ENCODE measurements at regions not wholly inside any gene's neighbourhood (a gene's known extent, or its start where the extent isn't known, plus 50 kb on each side); places are given as distances from the start of the nearest gene placed in this dataset.

GRCh38 chr10:9656386-9656785, 1361.3 kb upstream of the CELF2 start:
- DNase-seq (ENCODE audit: low read depth in 2 of 3, low spot score in 2 of 3): no peak

DNA sequence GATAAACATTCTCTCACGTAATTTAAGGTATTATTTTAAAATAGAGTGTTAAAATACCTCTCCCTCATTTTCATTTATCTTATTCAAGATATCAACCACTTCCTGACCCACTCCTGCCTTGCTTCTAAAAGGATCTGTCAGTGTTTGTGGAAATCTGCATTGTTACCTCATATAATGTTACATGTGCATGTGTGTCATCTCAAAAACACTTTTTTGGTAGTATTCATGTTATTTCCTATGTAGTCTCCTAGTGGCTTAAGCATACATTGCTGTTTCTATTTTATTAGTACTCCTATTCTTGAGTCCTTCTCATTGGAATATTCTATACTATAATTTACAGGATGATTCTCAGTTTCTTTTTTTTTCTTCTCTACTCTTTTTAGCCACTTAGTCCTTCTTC, 1360.7 kb upstream of the CELF2 start:
- DNase-seq (ENCODE audit: low read depth in 2 of 3, low spot score in 2 of 3): no peak

DNA sequence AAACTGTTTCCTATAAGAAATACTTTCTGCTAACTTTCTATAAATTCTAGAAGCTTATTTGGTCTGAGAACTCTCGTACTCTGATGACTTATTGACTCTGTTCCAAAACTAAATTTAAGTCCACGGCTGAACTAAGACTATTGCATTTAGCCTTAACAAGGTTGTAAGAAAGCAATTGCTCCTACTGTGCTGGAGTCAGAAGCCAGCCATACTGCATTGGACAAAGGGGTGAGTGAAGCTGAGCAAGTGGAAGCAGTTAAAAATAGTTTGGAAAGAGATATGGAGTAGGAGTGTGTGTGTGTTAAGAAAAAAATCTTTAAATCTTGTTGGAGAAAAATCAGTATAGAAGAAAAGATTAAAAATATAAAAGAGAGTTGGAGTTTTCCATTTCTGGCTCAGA, 1360.1 kb upstream of the CELF2 start:
- DNase-seq (ENCODE audit: low read depth in 2 of 3, low spot score in 2 of 3): no peak

- no peak for DNase-seq (ENCODE audit: low read depth in 2 of 3, low spot score in 2 of 3)
Measured at GRCh38 chr10:9668411-9668810, 1349.3 kb upstream of the CELF2 start.

DNA sequence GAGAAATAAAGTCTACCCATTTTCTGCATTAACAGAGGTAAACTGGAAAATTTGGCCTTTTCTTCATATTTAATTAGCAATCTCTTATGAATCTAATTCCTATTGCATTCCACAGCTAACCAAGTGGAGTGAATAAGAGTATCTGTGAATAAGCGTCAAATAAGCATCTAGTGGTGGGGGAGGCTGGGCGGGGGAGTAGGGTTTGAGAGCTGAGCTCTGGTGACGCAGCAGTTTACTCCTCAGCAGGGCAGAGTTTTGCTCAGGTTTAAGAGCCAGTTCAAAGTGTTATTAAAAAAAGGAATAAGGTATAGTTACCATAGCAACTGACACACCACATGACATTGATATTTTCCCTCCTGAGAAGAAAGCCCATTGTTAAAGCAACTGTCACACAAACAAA, 1346.8 kb upstream of the CELF2 start:
- no peak for DNase-seq (ENCODE audit: low read depth in 2 of 3, low spot score in 2 of 3)

DNA sequence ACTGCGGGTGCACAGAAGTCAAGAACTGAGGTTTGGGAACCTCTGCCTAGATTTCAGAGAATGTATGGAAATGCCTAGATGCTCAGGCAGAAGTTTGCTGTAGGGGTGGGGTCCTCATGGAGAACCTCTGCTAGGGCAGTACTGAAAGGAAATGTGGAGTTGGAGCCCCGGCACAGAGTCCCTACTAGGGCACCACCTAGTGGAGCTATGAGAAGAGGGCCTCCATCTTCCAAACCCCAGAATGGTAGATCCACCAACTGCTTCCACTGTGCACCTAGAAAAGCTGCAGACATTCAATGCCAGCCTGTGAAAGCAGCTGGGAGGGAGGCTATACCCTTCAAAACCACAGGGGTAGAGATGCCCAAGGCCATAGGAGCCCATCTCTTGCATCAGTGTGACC, 1336.0 kb upstream of the CELF2 start:
- no peak for DNase-seq (ENCODE audit: low read depth in 2 of 3, low spot score in 2 of 3)

DNA sequence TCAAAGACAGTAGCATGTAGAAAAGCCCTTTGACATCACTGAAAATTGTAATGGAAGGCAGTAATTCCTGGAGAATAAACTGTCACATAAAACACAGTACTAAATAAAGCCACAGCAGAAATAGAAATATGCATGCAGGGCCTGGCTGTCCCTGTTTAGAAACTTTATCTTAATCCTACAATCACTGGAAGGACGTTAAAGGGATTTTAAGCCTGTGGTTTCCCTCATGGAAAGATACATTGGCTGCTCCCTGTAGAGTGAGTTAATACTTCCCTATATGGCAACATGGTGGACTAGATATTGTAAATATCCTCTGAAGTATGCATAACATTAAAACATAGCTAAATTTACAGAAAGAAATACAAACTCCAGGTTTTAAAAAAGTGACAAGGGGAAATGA, 1334.9 kb upstream of the CELF2 start:
- DNase-seq (ENCODE audit: low read depth in 2 of 3, low spot score in 2 of 3): no peak

- DNase-seq (ENCODE audit: low read depth in 2 of 3, low spot score in 2 of 3): no peak
Measured at GRCh38 chr10:9684186-9684585, 1333.5 kb upstream of the CELF2 start.

- DNase-seq (ENCODE audit: low read depth in 2 of 3, low spot score in 2 of 3): no peak
Measured at GRCh38 chr10:9685596-9685995, 1332.1 kb upstream of the CELF2 start.

DNA sequence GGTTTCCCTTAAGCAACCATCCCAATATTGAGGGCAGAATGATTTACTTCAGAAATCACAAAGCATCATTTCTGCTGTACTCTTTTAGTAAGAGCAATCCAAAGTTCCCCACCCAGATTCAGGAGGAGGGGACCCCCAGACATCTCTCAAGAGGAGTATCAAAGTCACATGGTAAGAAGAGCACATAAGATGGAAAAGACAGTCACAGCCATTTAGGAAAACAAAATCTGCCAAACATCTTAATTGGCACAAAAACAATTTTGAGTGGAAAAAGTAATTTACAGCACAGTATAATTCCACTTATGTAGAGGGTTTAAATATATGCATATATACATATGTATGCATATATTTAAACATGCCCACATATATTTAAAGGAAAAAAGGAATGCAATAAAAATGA, 1329.0 kb upstream of the CELF2 start:
- DNase-seq (ENCODE audit: low read depth in 2 of 3, low spot score in 2 of 3): no peak

GRCh38 chr10:9707216-9707615, 1310.5 kb upstream of the CELF2 start:
- no peak for DNase-seq (ENCODE audit: low read depth in 2 of 3, low spot score in 2 of 3)

- DNase-seq (ENCODE audit: low read depth in 2 of 3, low spot score in 2 of 3): no peak
Measured at GRCh38 chr10:9709849-9710248, 1307.8 kb upstream of the CELF2 start.

DNA sequence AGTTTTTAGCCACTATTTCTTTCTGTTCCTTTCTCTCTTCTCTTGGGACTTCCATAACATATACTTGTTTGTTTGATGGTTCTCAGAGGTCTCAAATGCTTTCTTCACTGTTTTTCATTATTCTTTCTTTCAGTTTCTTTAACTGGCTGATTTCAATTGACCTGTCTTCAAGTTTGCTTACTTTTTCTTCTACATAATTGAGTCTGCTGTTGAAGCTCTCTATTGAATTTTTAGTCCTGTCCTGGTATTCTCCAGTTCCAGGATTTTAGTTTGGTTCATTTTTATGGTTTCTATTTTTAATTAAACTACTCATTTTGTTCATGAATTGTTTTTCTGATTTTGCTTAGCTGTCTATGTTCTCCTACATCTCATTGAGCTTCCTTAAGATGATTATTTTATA, 1305.3 kb upstream of the CELF2 start:
- no peak for DNase-seq (ENCODE audit: low read depth in 2 of 3, low spot score in 2 of 3)

GRCh38 chr10:9719246-9719645, 1298.4 kb upstream of the CELF2 start:
- DNase-seq (ENCODE audit: low read depth in 2 of 3, low spot score in 2 of 3): no peak

- DNase-seq (ENCODE audit: low read depth in 2 of 3, low spot score in 2 of 3): no peak
Measured at GRCh38 chr10:9733766-9734165, 1283.9 kb upstream of the CELF2 start.

DNA sequence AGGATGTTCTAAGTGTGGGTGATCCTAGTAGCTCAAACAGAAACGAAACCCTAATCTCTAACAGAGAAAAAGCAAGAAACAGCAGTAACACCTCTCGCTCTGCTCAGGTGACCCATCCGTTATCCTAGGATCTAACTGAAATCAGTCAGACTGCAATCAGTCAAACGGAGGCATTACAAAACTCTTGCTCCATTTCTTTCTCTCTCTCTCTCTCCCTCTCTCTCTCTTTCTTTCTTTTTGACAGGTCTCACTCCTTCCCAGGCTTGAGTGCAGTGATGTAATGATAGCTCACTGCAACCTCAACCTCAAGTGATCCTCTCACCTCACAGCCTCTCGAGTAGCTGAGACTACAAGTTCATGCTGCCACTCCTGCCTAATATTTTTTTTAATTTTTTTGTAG, 1283.5 kb upstream of the CELF2 start:
- DNase-seq (ENCODE audit: low read depth in 2 of 3, low spot score in 2 of 3): no peak

DNA sequence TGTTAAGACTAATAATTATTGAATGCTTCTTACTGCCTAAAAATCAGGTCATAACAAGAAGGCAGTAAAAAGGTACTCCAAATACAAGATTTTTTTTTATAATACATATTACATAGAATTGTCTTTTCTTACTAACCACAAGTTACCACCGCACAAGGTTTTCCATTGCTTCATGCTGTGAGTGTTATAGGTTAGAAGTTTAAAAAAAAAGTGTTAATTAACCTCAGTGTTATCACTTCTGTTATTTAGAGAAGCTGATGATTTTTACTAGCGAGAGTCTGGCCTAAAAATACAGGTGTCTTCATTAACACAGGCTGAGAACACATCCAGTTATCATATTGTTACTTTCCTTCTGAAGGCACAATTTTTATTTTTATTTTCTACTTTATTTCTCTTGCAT, 1281.9 kb upstream of the CELF2 start:
- no peak for DNase-seq (ENCODE audit: low read depth in 2 of 3, low spot score in 2 of 3)

DNA sequence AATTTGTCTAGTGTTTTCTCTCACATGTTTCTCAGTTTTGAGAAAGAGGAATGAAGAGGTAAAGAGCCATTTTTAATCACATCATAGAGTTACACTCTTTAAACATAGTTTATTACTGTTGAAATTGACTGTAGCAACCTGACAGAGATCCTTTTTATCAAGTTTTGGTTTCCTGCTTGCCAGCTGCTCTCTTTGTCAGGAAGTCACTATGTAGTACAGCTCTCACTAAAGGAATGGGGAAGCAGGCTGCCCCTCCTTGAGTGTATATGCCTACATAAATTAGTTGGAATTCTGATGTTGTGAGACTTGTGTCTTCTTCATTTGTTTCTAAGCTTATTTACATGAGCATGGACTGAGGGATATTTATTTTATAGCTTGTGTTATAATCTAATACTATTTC, 1274.0 kb upstream of the CELF2 start:
- DNase-seq (ENCODE audit: low read depth in 2 of 3, low spot score in 2 of 3): no peak

DNA sequence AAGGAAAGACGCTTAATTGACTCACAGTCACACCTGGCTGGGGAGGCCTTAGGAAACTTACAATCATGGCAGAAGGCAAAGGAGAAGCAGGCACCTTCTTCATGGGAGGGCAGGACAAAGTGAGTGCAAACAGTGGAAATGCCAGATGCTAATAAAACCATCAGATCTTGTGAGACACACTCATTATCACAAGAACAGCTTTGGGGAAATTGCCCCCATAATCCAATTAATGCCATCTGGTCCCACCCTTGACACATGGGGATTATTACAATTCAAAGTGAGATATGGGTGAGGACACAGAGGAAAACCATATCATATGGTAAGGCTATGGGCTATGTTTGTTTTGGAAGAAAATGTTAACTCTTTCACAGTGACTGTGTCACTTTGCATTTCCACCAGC, 1272.5 kb upstream of the CELF2 start:
- DNase-seq (ENCODE audit: low read depth in 2 of 3, low spot score in 2 of 3): no peak

- no peak for DNase-seq (ENCODE audit: low read depth in 2 of 3, low spot score in 2 of 3)
Measured at GRCh38 chr10:9757176-9757575, 1260.5 kb upstream of the CELF2 start.

DNA sequence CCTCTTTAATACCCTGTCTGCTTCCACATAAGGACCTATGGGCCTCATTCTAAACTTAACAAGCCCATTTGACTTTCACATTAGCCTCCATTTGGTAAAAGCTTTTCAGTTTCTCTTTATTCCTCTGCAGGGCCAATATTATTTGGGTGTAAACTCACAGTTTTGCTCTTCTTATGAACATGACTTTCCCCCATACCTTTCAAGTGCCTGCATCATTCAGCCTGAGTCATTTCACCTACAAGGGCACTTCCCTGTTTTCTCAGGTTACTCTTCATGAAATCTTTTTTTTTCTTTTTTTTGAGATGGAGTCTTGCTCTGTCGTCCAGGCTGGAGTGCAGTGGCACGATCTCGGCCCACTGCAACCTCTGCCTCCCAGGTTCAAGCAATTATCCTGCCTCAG, 1258.1 kb upstream of the CELF2 start:
- no peak for DNase-seq (ENCODE audit: low read depth in 2 of 3, low spot score in 2 of 3)

DNA sequence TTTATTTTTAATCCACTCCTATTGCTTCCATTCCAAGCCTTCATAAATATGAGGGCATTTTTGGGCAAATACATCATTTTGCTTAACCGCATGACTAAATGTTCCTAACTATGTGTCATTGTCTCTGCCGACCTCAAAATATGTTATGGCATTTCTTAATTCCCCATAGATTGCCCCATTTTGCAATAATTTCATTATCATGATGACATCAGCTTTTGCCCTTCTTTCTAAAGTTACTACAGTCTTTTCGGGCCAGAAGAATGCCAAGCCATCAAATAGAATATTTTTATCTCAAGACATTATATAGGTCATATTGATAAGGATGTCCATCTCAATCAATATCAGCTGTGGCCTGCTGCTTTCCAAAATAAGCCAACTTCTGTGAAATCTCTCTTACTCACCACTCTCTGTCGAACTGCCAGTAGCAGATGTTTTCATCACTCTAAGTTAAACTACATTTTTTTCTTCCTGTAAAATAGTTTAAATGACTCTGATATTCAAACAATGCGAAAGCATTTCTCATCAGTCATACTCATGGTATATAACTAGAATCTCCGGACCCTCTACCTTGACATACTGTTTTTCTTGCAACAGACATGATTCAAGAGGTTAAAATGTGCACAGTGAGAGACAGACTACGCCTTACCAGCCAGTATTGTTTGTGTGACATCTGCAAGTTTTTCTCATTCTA, 1254.6 kb upstream of the CELF2 start:
- DNase-seq (ENCODE audit: low read depth in 2 of 3, low spot score in 2 of 3): no peak

DNA sequence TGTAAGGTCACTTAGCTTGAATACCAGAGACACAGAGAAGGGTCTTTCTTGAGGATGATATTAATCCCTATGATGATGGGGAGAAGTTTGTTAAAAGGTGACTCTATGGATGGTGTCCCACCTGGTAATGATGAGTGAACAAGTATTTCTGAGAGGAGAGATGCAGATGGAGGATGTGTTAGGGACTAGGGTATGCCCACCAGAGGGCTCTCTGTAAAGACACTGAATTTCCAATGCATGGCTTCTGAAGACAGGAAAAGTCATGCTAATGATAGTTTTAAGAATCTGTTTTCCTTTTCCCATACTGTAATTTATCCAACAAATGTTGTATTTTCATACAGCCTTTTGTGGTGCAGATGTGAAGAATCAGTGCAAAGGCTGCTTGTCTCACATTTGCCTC, 1250.9 kb upstream of the CELF2 start:
- no peak for DNase-seq (ENCODE audit: low read depth in 2 of 3, low spot score in 2 of 3)

DNA sequence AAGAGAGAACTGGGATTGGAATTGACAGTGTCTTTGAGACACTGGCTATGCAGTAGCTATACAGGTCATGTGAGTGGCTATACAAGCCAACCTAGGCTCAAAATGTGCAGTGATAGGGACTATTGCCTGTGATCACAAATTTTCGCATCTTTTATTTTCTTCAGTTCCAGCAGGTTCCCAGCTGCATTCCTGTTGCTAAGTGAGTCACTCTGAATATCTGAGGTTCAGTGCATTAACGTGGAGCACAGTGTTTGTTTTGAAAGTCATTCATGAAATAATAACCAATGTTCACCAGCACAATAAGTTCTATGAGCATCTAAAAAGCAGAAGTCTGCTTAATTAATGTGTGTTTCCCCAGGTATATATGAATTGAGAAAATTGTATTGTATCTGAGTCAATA, 1236.0 kb upstream of the CELF2 start:
- DNase-seq (ENCODE audit: low read depth in 2 of 3, low spot score in 2 of 3): no peak

All from activated CD8-positive, alpha-beta memory T cell treated with anti-CD3 and anti-CD28 coated beads for 48 hours (primary cell).